GM19238 (cell line): ENCODE measurements at regions not wholly inside any gene's neighbourhood (a gene's known extent, or its start where the extent isn't known, plus 50 kb on each side); places are given as distances from the start of the nearest gene placed in this dataset.
"Not testable (repeated sequence)": the region's sequence is repeated elsewhere in the genome, so short reads cannot be mapped to it uniquely, and the experiment has no call there.

ENCODE experiments used
- DNase-seq: peaks from one replicate; pipeline ENCODE4 v3.0.0; 2011; ENCODE audit warnings: low spot score; ENCODE audit not compliant: insufficient read length

DNA sequence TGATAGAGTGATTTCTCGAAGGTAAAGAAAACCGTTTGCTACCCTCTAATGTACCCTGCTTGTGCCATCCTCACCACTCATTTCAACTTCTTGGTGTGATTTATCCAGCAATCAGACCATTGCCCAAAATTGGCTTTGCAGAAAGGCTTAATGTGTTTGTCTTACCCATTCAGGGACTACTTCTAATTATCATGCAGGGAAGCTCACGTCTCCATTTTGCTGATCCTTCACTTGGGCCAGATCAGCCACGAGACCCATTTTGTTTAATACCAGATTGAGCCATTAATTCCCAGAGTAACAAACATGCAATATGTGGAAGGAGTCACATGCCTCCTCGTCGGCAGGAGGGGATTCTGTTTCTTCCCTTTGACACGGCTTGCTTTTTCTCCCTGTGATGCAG, 51.1 kb upstream of the CRY1 start:
- no peak for DNase-seq

DNA sequence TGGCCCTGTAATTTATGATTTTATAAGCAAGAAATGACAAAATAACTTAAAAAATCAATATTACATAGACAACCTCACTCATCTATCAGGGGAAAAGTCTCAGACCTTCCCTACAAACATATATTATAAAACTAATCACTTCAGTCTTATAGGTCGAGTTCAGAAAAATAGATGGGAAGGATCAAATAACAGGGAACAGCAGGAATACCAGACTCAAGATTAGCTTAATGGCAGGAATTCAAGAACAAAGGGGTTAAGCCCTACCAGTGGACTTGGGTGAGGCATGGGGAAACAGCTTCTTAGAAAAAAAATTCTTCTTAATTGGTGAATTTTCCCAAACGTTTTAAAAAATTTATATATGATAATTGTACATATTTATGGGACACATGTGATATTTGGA, 51.6 kb upstream of the CRY1 start:
- DNase-seq: no peak

DNA sequence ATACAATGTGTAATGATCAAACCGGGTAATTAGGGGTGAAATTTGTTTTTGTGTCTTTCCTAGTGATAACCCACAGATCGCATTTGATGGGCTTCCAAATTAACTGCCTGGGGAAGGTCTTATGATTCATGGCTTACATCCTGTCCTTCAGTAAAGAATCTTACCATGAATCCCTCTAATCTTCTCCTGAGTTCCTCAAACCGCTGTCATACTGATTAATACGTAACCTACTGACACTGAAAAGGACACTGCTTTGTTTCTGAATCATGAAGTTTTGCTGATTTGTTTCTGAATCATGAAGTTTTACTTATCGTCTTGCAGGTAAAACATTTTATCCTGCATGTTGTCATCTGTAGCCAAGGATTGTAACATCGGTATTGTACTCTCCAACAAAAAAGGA, 52.0 kb upstream of the CRY1 start:
- no peak for DNase-seq

DNA sequence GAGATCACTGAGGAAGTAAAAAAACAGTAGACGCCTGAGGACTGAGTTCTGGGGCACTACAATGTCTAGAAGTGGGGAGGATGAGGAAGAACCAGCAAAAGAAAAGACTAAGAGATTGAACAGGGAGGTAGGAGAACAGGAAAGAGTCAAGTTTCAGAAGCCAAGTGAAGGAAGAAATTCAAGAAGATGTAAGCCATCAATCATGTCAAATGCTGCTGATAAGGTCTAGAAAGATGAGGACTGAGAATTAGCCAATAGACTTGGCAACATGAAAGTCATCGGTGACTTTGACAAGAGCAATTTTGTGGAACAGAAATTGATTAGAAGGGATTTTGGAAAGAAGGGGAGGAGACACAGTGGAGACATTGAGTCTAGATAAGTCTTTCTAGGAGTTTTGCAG, 54.8 kb upstream of the CRY1 start:
- no peak for DNase-seq

DNA sequence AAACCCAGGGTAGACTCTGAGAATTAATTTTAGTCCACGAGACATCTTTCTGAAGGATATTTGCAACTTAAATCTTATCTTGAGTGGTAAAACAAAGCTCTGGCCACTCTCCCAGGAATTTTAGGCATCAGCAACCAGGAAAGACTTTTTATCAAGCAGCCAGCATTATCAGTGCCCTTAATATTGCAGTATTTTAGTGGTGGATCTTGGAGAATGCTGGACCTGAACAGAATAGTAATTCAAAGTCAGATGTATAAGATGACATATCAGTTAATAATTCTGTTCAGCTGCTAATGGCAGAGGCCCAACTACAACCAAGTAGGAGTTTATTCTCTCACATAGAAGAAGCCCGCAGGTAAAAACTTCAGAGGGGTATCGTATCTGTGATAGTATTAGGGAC, 59.0 kb upstream of the CRY1 start:
- no peak for DNase-seq

DNA sequence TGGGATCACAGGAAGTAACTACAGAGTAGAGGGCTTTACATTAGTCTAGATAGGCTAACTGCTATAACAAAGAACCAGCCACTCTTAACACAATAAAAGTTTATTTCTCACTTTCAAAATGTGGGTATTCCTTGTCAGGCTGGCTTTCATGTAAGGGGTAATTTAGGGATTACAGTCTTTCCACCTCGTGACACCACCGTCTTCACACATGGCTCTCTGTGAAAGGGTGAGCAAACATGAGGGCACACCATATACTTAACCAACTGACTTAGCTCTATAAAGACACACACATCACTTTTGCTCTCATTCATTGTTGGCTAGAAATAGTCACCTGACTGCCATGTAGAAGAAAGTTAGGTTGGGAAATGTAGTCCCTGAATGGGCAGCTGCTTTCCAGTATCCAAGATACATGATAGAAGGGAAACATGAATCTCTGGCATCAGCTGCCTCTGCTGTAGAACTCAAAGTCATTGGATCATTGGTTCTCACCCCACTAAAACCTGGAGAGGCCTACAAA, 66.1 kb upstream of the CRY1 start:
- no peak for DNase-seq

DNA sequence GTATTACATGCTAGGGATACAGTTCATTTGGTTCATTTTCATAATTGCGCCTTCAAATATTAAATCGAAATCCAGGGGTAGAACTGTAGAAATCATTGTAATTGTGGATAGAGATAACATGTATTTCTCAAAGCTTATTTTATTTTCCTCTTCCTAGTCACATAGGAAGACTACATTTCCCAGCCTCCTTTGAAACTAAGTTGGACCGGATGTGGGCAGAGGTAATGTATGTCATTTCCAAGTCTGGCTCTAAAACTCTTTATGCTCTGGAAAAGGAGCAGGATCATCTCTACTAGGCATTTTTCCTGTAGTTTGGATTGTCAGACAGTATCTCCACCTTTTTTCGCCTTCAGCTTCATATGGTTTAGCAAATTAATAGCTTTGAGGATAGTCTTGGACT, 70.1 kb upstream of the CRY1 start:
- no peak for DNase-seq

DNA sequence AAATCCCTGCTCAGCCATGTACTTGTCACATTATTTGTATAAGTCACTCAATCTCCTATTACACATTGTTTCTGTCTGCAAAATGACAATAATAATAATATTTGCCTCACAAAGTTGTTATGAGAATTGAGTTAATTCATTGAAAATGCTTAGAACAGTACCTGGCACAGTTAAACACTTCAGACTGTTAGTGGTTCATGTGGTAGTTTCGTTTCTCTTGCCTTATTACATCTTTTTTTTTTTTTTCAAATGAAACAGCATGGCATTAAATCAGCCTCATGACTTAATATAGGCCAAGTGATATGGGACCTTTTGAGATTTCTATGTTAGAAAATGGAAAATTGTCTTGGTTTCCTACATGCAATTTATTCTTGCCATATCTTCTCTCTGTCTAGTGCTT, 71.0 kb upstream of the CRY1 start:
- DNase-seq: no peak

DNA sequence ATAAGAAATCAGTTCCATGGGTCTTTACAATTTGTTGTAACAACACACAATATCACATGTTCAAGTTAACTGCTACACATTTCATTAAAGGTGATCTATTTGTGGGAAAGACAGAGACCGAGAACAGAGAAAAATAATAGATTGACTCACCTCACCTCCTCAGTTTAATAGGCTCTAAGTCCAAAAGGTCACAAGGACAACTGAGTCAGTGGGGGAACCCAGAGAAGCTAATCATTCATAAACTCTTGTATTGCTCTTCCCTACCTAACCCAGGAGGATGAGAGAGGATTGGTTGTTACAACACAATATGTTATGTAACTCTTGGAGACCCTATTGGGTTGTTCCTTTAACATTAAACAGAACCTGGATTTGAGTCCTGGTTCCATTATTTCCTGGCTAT, 72.2 kb upstream of the CRY1 start:
- no peak for DNase-seq

DNA sequence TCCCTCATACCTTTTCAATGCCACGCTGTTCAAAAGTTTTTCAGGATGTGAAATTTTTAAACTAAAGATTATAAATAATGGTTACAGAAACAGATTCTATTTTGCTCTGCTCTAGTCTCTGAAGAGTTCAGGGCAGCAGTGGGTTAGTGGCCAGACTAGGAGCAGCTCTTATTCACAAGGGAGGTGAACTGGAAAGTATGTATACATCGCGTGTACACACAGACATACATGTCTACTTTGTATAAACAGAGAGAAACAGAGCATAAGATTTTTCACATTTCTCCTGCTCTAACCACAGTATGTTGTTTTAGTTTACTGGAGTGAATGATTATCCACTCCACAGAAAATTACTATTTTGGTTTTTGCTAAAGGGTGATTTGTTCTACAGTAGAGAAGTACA, 74.4 kb upstream of the CRY1 start:
- DNase-seq: no peak

DNA sequence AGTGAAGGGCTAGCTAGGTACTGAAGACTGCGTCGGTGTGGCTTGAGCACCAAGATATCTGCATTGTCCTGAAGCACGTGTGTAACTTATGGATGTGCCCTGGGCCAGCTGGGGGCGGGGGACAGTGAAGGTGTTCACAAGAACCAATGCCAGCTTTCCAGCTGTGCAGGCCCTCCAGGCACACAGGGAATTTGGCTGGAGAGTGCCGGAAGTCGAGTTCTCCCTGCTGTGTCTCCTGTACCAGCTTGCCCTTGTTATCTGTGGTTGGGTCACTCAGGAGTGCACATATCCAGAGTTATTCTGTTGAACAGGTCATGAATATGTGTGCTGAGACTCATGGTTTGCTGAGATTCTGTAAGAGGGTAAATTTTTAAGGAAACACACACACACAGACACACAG, 75.9 kb upstream of the CRY1 start:
- no peak for DNase-seq

DNA sequence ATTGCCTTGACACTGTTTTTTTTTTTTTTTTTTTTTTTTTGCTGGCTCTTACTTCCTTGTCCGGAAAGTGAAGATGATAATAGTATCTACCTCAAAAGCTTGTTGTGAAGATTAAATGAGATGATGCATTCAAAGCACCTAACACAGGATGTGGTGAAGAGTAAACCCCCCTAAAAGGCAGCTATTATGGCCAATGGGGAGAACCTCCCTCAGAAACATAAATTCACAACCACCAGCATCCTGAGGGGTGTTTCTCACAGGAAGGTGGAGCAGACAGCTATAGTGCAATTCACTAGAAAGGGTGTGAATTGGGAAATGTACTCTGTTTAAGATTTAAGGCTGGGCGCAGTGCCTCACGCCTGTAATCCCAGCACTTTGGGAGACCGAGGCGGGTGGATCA, 85.4 kb upstream of the CRY1 start:
- no peak for DNase-seq

DNA sequence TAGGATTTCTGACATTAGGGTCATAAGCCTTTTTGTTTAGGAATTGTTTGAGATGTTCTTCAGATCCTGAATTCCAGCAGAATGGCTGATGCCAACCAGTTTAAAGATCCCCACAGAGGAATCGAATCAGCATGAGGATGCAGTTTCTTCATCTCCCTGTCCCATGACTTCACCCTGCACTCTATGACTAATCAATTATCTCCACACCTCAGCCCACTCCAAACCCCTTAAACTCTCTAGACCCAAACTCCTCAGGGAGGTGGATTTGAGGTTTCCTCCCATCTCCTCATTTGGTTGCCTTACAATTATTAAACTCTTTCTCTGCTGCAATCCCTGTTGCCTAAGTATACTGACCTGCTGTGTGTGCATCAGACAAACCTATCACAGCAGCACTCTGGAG, 86.5 kb upstream of the CRY1 start:
- no peak for DNase-seq

DNA sequence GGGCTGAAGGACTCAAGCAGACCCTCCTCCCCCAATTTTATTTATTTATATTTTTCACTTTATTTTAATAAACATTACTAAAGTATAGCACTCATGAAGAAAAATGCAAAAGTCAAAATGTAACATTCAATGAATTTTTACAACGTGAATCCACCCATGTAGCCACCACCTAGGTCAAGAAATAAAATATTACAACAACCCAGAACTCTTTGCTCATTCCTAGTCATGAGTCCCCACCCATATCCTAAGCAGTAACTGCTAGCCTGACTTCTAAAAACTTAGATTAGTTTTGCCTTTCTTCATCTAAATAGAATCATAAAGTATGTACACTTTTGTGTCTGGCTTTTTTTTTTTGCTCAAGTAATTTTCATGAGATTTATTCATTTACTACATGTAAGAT, 86.9 kb upstream of the CRY1 start:
- no peak for DNase-seq

DNA sequence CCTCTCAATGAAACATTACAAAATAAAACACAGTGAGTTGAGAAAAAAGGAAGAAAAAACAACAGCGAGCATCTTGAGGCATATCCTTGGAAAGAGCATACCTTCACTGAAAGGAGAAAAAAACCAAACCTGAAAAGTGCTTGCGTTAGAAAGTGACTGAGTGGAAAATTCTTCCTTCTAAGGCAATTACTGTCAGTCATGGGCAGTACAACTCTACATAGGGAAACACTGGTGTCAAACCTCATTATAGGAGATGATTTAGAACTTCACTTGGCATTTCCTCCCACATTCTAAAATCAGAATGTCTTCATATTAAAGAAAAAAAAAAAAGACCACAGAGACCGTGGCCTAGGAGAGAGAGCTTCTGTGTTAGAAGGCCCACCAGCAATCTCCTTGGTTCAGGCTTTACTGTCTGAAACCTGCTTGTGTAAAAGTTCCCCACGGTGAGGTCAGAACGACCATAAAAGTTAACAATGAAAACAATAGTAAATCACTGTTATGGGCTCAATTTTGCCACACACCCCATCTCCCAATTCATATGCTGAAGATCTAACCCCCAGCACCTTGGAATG, 91.1 kb upstream of the CRY1 start:
- no peak for DNase-seq

DNA sequence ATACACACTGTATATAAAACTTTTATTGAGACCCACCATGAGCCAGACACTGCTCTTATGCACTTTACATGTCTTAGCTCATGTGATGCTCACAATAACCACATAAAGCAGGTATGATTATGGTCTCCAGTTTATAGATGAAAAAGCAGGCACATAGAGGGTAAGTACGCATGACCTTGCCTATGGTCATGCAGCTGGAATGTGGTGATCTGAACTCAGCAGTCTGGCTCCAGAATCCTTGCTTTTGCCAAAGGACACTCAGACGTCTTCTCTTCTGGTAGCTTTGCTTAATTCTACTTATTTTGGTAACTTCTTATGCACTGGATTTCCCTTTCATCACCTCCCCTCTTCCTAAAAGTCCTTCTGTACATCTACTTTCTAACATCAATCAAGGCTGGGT, 103.3 kb upstream of the CRY1 start:
- DNase-seq: no peak

DNA sequence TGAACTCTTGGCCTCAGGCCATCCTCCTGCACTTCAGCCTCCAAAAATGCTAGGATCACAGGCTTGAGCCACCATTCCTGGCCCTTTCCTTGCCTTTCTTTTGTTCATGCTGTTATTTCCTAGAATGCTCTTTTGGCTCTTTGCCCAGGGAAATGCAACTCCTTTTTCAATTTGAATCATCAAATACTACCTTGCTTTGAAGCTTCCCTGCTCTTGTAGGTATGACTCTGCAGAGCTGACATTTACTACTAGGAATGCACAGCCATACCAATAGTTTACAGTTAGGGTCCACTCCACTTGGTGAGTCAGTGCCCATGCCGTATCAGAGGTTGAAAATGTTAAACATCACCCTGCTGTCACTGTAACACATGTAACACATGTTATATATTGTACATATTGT, 107.0 kb upstream of the CRY1 start:
- DNase-seq: no peak

DNA sequence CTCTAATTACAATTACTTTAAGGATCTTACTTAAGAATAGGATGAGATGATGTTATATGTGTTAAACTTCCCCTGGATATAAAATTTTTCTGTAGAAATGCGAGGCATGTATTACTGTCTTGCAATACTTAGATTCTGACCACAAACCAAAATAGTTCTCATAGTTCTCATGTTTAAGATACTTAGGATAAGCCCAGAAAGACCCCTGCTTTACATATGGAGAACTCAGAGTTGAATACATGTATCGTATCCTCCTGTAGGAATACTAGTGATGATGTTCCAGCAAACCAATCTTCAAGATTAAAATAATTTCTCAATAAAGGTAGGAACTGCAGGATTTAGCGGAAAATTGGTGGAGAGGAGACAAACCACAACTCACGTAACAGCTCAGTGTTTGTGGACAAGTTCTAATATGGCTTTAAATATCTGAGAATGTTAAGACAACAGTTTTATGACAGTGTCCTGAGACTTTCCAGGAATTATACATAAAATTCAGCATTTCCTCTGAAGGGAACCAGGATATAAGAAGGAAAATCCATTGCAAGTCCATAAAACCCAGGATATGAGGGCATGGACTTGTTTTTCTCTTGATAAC, 114.7 kb upstream of the CRY1 start:
- DNase-seq: no peak

DNA sequence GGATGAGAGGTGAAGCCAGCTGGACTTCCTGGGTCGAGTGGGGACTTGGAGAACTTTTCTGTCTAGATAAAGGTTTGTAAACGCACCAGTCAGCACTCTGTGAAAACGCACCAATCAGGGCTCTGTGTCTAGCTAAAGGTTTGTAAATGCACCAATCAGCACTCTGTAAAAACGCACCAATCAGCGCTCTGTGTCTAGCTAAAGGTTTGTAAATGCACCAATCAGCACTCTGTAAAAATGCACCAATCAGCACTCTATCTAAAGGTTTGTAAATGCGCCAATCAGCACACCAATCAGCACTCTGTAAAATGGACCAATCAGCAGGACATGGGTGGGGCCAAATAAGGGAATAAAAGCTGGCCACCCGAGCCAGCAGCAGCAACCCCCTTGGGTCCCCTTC, 116.4 kb upstream of the CRY1 start:
- DNase-seq: not testable (repeated sequence)

DNA sequence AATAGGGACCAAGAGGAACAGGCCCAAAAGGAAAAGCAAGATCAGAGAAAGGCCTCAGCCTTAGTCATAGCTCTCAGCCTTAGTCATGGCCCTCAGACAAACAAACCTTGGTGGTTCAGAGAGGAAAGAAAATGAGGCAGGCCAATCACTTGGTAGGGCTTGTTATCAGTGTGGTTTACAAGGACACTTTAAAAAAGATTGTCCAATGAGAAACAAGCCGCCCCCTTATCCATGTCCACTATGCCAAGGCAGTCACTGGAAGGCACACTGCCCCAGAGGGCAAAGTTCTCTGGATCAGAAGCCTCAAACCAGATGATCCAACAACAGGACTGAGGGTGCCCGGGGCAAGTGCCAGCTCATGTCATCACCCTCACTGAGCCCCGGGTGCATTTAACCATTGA, 121.0 kb upstream of the CRY1 start:
- not testable (repeated sequence) for DNase-seq

DNA sequence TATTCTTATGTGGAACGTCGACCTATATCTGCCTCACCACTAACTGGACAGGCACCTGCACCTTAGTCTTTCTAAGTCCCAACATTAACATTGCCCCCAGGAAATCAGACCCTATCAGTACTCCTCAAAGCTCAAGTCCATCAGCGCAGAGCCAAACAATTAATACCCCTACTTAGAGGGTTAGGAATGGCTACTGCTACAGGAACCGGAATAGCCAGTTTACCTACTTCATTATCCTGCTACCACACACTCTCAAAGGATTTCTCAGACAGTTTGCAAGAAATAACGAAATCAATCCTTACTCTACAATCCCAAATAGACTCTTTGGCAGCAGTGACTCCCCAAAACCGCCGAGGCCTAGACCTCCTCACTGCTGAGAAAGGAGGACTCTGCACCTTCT, 123.1 kb upstream of the CRY1 start:
- not testable (repeated sequence) for DNase-seq

DNA sequence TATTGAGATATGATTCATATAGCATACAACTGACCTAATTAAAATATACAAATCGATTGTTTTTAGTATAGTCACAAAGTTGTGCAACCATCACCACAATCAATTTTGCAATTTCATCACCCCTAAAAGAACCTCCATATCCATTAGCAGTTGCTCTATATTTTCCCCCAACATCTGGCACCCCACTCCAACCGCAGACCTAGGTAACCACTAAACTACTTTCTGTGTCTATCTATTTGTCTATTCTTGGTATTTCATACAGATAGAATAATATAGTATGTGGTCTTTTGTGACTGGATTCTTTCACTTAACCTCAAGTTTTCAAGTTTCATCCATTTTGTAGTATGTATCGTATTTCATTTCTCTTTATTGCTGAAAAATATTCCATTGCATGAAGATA, 126.0 kb upstream of the CRY1 start:
- no peak for DNase-seq

DNA sequence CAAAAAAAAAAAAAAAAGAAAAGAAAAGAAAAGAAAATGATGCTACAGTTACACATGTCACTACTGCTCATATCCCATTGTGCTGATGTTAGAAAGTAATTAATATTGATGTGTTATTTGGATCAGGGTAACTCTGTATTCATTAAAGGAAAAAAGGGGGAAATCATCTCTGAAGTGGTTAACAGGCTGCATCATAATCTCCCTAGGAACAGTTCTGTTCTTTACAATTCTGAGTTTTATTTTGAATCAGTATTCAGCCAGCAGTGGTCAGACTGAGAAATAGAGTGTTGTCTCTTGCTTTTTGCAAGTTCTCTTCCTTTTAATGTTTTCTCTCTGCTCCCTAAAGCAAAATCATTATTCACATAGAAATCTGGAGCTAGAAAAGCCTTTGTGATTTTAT, 128.6 kb upstream of the CRY1 start:
- DNase-seq: no peak

DNA sequence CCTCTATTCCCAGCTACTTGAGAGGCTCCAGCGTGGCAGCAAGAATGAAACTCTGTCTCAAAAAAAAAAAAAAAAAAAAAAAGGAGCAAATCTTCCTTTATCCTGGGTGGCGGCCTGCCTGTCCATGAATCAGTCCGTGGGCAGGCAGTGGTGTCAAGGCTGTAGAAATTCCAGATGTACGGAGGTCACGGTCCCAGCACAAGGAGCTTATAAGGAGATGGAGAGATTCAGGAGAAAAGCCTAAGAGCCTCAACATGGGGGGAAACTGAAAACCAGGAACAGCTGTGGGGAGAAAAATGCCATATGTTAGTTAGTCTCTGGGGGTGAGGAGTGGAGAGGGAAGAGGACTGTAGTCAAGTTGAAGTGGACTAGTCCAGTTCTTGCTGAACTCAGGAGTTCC, 130.5 kb upstream of the CRY1 start:
- DNase-seq: no peak
